ENCODE measurements at regions not wholly inside any gene's neighbourhood (a gene's known extent, or its start where the extent isn't known, plus 50 kb on each side); places are given as distances from the start of the nearest gene placed in this dataset.

DNA sequence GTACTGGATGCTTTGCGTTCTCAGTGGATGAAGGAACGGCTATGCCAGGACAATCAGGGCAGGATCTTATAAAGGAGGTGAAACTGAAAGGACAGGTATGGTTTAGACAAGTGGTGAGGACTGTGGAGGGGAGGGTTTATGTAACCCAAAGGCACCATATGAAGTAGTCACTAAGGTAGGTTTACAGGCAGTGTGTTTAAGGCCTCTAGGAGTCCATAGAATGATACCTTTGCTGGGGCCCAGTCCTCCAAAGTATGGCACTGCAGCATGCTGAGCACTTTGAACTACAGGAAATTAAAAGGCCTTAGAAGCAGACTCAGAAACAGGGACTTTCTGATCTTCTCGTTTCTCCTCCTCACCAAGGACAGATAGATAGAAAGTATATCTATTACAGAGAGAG is 304.7 kb upstream of the USP25 start:
- TF ChIP-seq, protein P1, sequence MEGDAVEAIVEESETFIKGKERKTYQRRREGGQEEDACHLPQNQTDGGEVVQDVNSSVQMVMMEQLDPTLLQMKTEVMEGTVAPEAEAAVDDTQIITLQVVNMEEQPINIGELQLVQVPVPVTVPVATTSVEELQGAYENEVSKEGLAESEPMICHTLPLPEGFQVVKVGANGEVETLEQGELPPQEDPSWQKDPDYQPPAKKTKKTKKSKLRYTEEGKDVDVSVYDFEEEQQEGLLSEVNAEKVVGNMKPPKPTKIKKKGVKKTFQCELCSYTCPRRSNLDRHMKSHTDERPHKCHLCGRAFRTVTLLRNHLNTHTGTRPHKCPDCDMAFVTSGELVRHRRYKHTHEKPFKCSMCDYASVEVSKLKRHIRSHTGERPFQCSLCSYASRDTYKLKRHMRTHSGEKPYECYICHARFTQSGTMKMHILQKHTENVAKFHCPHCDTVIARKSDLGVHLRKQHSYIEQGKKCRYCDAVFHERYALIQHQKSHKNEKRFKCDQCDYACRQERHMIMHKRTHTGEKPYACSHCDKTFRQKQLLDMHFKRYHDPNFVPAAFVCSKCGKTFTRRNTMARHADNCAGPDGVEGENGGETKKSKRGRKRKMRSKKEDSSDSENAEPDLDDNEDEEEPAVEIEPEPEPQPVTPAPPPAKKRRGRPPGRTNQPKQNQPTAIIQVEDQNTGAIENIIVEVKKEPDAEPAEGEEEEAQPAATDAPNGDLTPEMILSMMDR (IDR thresholded peaks at IDR 0.05), result no peak
- Histone ChIP-seq H3K9me3 (ENCODE audit: control insufficient read depth, insufficient read depth, low read depth, low read length) (no peaks in the 10 kb centered on the region), H3K4me1 (ENCODE audit: control insufficient read depth, insufficient read depth, low read length) (no peaks in the 10 kb centered on the region), H3K27ac (ENCODE audit: low read length) (no peak overlapping the region), H3K36me3 (ENCODE audit: control insufficient read depth, insufficient read depth, low read length) (no peaks in the 10 kb centered on the region), H3K4me3 (ENCODE audit: low read depth in 2 of 2, low read length in 2 of 2) (no peak overlapping the region), H3K27me3 (ENCODE audit: control insufficient read depth, insufficient read depth, low read length) (no peaks in the 10 kb centered on the region)
- ATAC-seq (no peak), DNase-seq (ENCODE audit: low read depth, low spot score) (no peak)
- in situ Hi-C loops (cut with HindIII; ENCODE audit: low pct_unique_long_range_greater_than_20kb, low sequenced_read_pairs) (no loop called here), intact Hi-C loops (cut with micrococcal nuclease; ENCODE audit: unreplicated experiment) (no loop called here)
- ChIA-PET CTCF (no interaction called here), POLR2A (no interaction called here)
- BruUV-seq (replicated peaks), result no TSS peak

- in situ Hi-C loops (cut with HindIII; ENCODE audit: low pct_unique_long_range_greater_than_20kb, low sequenced_read_pairs) (no loop called here), intact Hi-C loops (cut with micrococcal nuclease; ENCODE audit: unreplicated experiment) (no loop called here)
- BruUV-seq (replicated peaks), result no TSS peak
- ChIA-PET POLR2A (no interaction called here), CTCF (no interaction called here)
- DNase-seq (ENCODE audit: low read depth, low spot score) (no peak), ATAC-seq (no peak)
- no peak overlapping the region for H3K27ac ChIP-seq (ENCODE audit: low read length)
- H3K36me3 ChIP-seq (ENCODE audit: control insufficient read depth, insufficient read depth, low read length), result no peaks in the 10 kb centered on the region
- H3K27me3 ChIP-seq (ENCODE audit: control insufficient read depth, insufficient read depth, low read length), result no peaks in the 10 kb centered on the region
- TF ChIP-seq, protein P1 (IDR thresholded peaks at IDR 0.05), result no peak
- TF ChIP-seq SIN3A (IDR thresholded peaks at IDR 0.05; ENCODE audit: borderline replicate concordance, insufficient read depth, low read depth, low read length), result no peak
- TF ChIP-seq TCF7L2 (IDR thresholded peaks at IDR 0.05; ENCODE audit: low read depth, low read length), result no peak
- no peak for TF ChIP-seq REST (IDR thresholded peaks at IDR 0.05; ENCODE audit: insufficient read depth in 1 of 2, low read depth in 2 of 2, low read length in 1 of 2)
- no peak for TF ChIP-seq POLR2AphosphoS5 (IDR thresholded peaks at IDR 0.05; ENCODE audit: low read depth, low read length)
- no peaks in the 10 kb centered on the region for H3K9me3 ChIP-seq (ENCODE audit: control insufficient read depth, insufficient read depth, low read depth, low read length)
- H3K4me3 ChIP-seq (ENCODE audit: low read depth in 2 of 2, low read length in 2 of 2), result no peak overlapping the region
- H3K4me1 ChIP-seq (ENCODE audit: control insufficient read depth, insufficient read depth, low read length), result no peaks in the 10 kb centered on the region
Observed at GRCh38 chr21:15430023-15430422, 299.8 kb upstream of the USP25 start.

GRCh38 chr21:15430577-15430976 is 299.2 kb upstream of the USP25 start:
- ATAC-seq (no peak), DNase-seq (ENCODE audit: low read depth, low spot score) (no peak)
- Histone ChIP-seq H3K4me1 (ENCODE audit: control insufficient read depth, insufficient read depth, low read length) (no peaks in the 10 kb centered on the region), H3K4me3 (ENCODE audit: low read depth in 2 of 2, low read length in 2 of 2) (no peak overlapping the region), H3K9me3 (ENCODE audit: control insufficient read depth, insufficient read depth, low read depth, low read length) (no peaks in the 10 kb centered on the region), H3K27me3 (ENCODE audit: control insufficient read depth, insufficient read depth, low read length) (no peaks in the 10 kb centered on the region), H3K36me3 (ENCODE audit: control insufficient read depth, insufficient read depth, low read length) (no peaks in the 10 kb centered on the region), H3K27ac (ENCODE audit: low read length) (no peak overlapping the region)
- BruUV-seq (replicated peaks), result no TSS peak
- TF ChIP-seq TCF7L2 (IDR thresholded peaks at IDR 0.05; ENCODE audit: low read depth, low read length), result no peak
- TF ChIP-seq REST (IDR thresholded peaks at IDR 0.05; ENCODE audit: insufficient read depth in 1 of 2, low read depth in 2 of 2, low read length in 1 of 2), result no peak
- TF ChIP-seq, protein P1 (IDR thresholded peaks at IDR 0.05), result no peak
- TF ChIP-seq SIN3A (IDR thresholded peaks at IDR 0.05; ENCODE audit: borderline replicate concordance, insufficient read depth, low read depth, low read length), result no peak
- no peak for TF ChIP-seq POLR2AphosphoS5 (IDR thresholded peaks at IDR 0.05; ENCODE audit: low read depth, low read length)
- CTCF ChIA-PET, result no interaction called here
- intact Hi-C loops (cut with micrococcal nuclease; ENCODE audit: unreplicated experiment), result no loop called here
- in situ Hi-C loops (cut with HindIII; ENCODE audit: low pct_unique_long_range_greater_than_20kb, low sequenced_read_pairs), result no loop called here
- POLR2A ChIA-PET, result no interaction called here

All from Panc1 (cell line).